ENCODE measurements at regions not wholly inside any gene's neighbourhood (a gene's known extent, or its start where the extent isn't known, plus 50 kb on each side); places are given as distances from the start of the nearest gene placed in this dataset.

- no peak for TF ChIP-seq EZH2 (IDR thresholded peaks at IDR 0.05; ENCODE audit: low read length)
- no peak for TF ChIP-seq CTCF (optimal IDR thresholded peaks at IDR 0.05 in 1 of 3, IDR thresholded peaks at IDR 0.05 in 1 of 3, conservative IDR thresholded peaks at IDR 0.05 in 1 of 3; ENCODE audit: extremely low read depth in 1 of 3, insufficient read depth in 2 of 3, low read length in 3 of 3)
Observed at GRCh38 chr6:90868656-90869055, 281.8 kb upstream of the MAP3K7 start.

All from keratinocyte (primary cell).